ENCODE measurements at regions not wholly inside any gene's neighbourhood (a gene's known extent, or its start where the extent isn't known, plus 50 kb on each side); places are given as distances from the start of the nearest gene placed in this dataset.

GRCh38 chr21:29228306-29228705 lies 70.4 kb upstream of the BACH1 start:
- in situ Hi-C loops (cut with HindIII; ENCODE audit: low pct_unique_long_range_greater_than_20kb, low sequenced_read_pairs): no loop called here
- TF ChIP-seq JUND (IDR thresholded peaks at IDR 0.05; ENCODE audit: low read depth): no peak
- no peak for DNase-seq (ENCODE audit: low read depth in 1 of 2, low spot score in 1 of 2)

GRCh38 chr21:29230551-29231261 lies 68.0 kb upstream of the BACH1 start:
- TF ChIP-seq JUND (IDR thresholded peaks at IDR 0.05; ENCODE audit: low read depth): no peak
- no peak for DNase-seq (ENCODE audit: low read depth in 1 of 2, low spot score in 1 of 2)
- in situ Hi-C loops (cut with HindIII; ENCODE audit: low pct_unique_long_range_greater_than_20kb, low sequenced_read_pairs): no loop called here

GRCh38 chr21:29231756-29232529 lies 66.8 kb upstream of the BACH1 start:
- in situ Hi-C loops (cut with HindIII; ENCODE audit: low pct_unique_long_range_greater_than_20kb, low sequenced_read_pairs): no loop called here
- DNase-seq (ENCODE audit: low read depth in 1 of 2, low spot score in 1 of 2): no peak

GRCh38 chr21:29232530-29233255 lies 66.0 kb upstream of the BACH1 start:
- in situ Hi-C loops (cut with HindIII; ENCODE audit: low pct_unique_long_range_greater_than_20kb, low sequenced_read_pairs): no loop called here
- DNase-seq (ENCODE audit: low read depth in 1 of 2, low spot score in 1 of 2): no peak
- no peak for TF ChIP-seq JUND (IDR thresholded peaks at IDR 0.05; ENCODE audit: low read depth)

More at GRCh38 chr21:29231756-29232529, 66.8 kb upstream of the BACH1 start:
- TF ChIP-seq JUND (IDR thresholded peaks at IDR 0.05; ENCODE audit: low read depth): no peak

GRCh38 chr21:29233256-29233546 lies 65.5 kb upstream of the BACH1 start:
- DNase-seq (ENCODE audit: low read depth in 1 of 2, low spot score in 1 of 2): no peak
- in situ Hi-C loops (cut with HindIII; ENCODE audit: low pct_unique_long_range_greater_than_20kb, low sequenced_read_pairs): no loop called here
- no peak for TF ChIP-seq JUND (IDR thresholded peaks at IDR 0.05; ENCODE audit: low read depth)

- in situ Hi-C loops (cut with HindIII; ENCODE audit: low pct_unique_long_range_greater_than_20kb, low sequenced_read_pairs): no loop called here
- TF ChIP-seq JUND (IDR thresholded peaks at IDR 0.05; ENCODE audit: low read depth): no peak
- DNase-seq (ENCODE audit: low read depth in 1 of 2, low spot score in 1 of 2): no peak
Measured at GRCh38 chr21:29233611-29234540, 64.8 kb upstream of the BACH1 start.

GRCh38 chr21:29235714-29236197 lies 63.0 kb upstream of the BACH1 start:
- in situ Hi-C loops (cut with HindIII; ENCODE audit: low pct_unique_long_range_greater_than_20kb, low sequenced_read_pairs): no loop called here
- no peak for TF ChIP-seq JUND (IDR thresholded peaks at IDR 0.05; ENCODE audit: low read depth)
- no peak for DNase-seq (ENCODE audit: low read depth in 1 of 2, low spot score in 1 of 2)

- no peak for DNase-seq (ENCODE audit: low read depth in 1 of 2, low spot score in 1 of 2)
- TF ChIP-seq JUND (IDR thresholded peaks at IDR 0.05; ENCODE audit: low read depth): no peak
- in situ Hi-C loops (cut with HindIII; ENCODE audit: low pct_unique_long_range_greater_than_20kb, low sequenced_read_pairs): no loop called here
Measured at GRCh38 chr21:29236201-29236600, 62.5 kb upstream of the BACH1 start.

- no peak for TF ChIP-seq JUND (IDR thresholded peaks at IDR 0.05; ENCODE audit: low read depth)
- in situ Hi-C loops (cut with HindIII; ENCODE audit: low pct_unique_long_range_greater_than_20kb, low sequenced_read_pairs): no loop called here
- DNase-seq (ENCODE audit: low read depth in 1 of 2, low spot score in 1 of 2): no peak
Measured at GRCh38 chr21:29237110-29238052, 61.3 kb upstream of the BACH1 start.

- DNase-seq (ENCODE audit: low read depth in 1 of 2, low spot score in 1 of 2): no peak
- no peak for TF ChIP-seq JUND (IDR thresholded peaks at IDR 0.05; ENCODE audit: low read depth)
- in situ Hi-C loops (cut with HindIII; ENCODE audit: low pct_unique_long_range_greater_than_20kb, low sequenced_read_pairs): no loop called here
Measured at GRCh38 chr21:29238053-29238966, 60.4 kb upstream of the BACH1 start.

All from T47D (cell line).